ELF-1 (cell line): ENCODE measurements at regions not wholly inside any gene's neighbourhood (a gene's known extent, or its start where the extent isn't known, plus 50 kb on each side); places are given as distances from the start of the nearest gene placed in this dataset.

ENCODE experiments used
- DNase-seq: peaks from one replicate; pipeline ENCODE4 v3.0.0-alpha.2; 2016; ENCODE audit warnings: low read depth, low spot score

DNA sequence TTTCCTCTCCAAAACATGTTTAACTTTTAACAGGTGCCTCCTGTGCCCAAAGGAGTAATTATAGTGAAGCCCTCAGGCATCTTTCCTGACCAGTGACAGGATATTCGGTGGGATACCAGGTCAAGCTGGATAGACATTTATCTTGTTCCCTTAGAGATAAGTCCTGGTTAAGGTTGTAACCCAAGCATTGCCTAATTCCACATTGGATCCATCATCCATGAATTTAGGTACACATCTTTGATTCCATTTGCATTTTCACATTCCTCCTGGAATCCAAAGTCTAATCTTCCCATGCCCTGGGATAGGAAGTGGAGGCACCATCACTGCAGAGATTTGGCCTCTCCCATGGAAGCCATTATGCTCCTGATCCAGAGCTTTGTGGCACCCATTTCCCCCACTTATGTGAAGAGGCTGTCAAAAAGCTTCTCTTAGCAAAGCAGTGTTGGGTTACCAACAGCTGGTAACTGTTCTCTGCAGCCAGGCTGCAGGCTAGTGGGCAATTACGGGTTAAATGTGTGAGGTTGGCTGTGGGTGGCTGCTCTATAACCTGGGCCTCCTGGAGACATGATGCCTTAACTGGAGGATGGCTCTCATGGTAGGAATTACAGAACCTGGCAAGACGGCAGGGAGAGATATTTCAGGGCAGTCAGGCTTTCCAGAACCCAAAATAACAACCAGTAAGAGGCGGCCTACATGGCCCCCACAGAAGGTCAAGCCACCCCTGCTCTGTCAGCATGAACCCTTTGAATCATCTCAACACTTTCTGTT lies 96.9 kb upstream of the VGLL2 start:
- no peak for DNase-seq

DNA sequence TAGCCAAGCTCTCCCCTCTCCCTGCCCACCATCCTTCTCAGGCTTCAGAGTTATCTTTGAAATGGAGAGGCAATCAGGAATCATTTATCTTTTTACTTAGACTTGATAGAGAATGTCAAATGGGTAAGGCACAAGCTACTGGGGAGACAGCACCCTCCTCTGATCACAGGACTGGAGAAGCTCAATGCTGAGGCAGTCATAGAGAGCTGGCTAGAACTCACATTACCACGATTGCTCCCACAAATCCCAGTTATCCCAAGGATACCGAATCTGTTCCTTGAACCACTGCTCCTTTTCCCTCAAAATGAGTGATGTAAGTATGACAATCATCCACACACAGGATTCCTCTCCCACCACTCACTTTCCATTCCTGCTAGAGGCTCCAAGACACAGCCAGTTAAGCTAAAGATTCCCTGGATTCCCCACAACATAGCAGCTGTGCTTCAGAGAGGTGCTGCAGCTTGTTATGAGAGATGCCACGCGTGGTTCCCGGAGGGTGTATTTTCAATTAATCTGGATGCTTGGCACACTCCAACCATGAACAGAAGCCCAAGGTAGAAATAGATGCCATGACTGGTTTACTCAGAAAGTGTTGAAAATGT lies 96.2 kb upstream of the VGLL2 start:
- DNase-seq = no peak

DNA sequence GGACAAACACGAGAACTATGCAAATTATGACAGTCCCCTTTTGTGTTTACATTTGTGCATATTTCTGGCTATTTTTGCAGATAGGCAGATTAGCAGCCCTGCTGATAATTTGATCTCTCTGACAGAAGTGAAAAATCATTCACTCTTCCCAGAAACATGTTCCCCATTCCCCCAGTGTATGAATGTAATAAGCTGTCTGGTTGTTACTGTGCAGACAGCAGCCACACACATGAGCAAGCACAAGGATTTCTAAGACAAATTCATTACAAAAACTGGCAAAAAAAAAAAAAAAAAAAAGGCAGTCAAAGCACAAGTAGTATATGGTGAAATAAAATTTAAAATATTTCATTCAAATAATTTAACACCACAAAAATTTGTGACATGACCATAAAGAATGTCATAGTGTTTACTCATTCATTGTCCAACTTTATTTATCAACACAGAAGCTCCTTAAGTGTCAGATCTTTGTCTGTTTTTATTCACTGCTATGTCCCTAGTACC lies 95.5 kb upstream of the VGLL2 start:
- no peak for DNase-seq

DNA sequence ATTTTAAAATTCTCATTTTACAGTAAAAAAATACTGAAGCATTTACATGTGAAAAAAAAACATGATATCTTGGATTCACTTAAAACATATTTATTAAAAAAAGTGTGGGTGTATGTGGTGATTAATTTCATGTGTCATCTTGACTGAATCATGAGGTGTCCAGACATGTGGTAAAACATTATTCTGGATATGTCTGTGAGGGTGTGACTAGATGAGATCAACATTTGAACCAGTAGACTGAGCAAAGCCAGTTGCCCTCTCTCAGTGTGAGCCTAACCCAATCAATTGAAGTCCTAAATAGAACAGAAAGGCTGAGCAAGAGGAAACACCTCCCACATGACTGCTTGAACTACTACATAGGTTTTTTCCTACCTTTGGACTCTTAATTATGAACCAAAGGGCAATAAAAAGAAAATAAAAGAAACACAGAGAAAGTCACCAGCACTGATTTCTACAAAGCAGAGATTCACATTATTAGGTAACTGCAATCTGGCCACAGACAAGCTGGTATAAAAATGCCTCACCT lies 90.5 kb upstream of the VGLL2 start:
- no peak for DNase-seq

DNA sequence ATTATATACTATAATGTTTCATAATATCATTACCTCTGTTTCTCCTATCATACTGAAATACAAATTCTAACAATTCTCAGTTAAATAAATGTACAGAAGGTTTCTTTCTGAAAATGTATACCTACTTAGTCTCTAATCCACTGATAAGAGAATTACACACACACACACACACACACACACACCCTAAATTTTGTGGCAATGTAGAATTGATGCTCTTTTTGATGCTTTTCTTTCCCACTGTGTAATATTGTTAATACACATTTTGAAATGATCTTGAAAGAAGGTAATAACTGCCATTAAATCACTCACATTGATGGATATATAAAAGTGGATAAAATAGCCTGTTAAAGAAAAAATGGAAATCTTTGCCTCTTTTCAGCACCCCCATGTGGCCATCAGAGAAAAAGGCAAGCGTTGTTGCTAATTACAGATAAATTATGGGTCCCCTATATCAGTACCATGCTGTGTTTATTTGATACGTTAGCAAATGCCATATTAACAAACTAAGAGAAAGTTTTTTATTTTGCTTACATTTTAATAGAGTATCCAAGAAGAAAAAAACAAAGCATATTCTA lies 76.6 kb upstream of the VGLL2 start:
- DNase-seq = no peak

DNA sequence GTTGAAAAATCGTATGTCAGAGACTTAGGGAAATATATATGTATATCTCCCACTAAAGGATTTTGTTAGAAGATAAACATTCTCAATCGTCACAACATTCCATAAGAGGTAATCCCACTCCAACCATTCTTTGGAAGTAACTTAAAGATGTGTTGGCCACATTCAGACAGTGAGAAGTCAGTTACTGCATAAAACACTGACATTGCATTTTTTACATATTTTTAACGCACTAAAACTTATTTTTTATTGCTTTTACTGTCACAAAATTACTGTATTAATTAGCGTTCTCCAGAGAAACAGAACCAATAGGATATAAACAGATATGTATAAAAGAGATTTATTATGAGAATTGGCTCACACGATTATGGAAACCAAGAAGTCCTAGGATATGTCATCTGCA lies 74.3 kb upstream of the VGLL2 start:
- DNase-seq = no peak

DNA sequence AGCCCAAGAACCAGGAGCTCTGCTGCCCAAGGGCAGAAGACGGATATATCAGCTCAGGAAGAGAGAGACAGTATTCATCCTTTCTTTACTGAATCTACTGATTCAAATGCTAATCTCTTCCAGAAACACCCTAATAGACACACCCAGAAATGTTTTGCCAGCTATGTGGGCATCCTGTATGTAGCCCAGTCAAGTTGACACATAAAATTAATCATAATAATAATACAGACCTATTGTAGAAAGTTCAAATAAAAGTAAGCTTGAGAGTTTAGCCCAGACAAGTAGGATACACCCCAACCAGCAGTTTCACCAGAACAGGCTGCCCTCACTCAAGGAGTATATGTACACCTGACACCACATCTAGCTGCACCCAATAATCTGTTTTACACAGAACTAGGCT lies 73.9 kb upstream of the VGLL2 start:
- no peak for DNase-seq

DNA sequence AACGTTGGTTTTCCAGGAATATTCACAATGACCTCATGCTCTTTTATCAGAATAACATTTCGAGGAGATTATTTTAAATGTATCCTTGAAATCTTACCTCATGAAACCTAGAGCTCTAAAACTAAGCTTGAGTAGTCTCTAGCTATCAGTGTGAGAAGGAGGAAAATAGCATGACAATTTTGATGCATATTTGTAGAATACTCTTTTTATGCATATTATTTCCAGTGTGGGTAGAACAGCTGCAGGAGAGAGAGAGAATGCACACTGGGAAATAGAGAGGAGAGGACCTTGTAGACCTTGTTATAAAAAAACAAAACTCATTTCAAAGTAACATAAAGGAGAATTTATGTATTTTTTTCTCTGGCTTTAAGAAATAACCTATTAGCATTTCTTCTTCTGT lies 71.1 kb upstream of the VGLL2 start:
- no peak for DNase-seq

DNA sequence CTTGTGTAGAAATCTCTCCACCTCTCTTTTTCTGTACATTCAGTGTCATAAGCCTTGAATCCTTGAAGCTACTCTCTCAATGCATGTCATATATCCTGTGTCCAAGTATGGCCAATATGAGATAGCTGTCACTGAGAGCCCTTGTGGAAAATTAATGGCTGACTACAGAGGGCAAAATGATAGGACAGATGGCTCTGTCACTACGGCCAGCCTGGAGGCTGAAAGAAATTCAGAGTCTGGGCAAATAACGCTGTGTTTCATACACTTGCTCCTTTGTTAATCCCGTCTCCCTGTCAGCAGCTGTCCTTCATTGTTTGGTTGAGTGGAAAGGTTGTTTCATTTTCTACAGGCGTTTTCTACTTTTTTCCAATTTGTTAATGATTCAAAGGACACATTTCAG lies 70.4 kb upstream of the VGLL2 start:
- no peak for DNase-seq

DNA sequence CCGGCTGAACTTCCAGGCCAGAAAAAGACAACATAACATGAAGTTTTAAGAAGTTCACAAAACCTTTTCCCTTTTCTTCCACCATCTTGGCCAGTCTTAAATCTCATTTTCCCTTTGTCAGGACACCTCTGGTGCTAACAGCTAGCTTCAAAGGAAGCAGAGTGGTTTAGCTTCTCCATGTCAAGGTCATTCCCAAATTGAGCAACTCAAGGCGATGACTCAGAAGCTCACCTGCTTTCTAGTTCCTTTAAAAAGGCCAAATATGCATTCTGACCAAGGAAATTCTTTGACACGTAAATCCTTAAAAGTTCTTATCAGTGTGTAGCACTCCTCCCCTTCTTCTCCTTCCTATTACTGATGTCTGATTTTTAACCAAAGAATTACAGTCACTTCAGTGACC lies 69.6 kb upstream of the VGLL2 start:
- DNase-seq = no peak

DNA sequence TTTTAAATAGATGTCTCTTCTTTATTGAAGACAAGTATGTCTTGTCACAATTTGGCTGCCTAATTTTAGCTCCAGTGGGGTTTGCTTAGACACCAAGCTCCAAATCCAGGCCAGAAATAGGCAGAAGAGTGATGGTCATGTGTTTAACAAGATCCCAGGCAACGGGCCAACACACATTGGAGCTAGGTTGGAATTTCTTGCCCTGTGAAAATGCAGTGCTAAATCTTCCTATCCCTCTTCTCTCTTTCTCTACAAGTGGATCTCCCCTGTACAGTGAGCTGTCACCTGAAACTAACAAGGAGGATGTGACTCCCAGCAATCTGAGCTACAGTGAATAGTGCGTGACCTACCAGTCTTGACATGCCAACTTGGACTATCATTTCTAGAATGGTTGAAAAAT lies 65.3 kb upstream of the VGLL2 start:
- no peak for DNase-seq

DNA sequence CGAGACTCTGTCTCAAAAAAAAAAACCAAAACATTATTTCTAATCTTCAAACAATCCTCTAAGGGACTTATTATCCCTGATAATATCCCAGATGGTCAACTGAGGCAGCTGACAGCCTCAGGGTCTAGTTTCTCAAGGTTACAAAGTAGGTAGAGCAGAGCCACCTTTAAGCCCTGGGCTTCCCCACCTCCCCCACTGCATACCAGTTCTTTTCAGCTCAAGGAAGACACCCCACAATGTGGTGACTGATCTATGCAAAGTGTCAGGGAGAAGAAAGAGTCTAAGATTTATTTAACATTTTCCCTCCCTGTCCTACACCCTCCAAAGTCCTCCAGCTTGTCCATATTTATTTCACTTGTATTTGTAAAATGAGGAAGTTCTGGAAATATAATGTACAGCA lies 60.5 kb upstream of the VGLL2 start:
- no peak for DNase-seq

DNA sequence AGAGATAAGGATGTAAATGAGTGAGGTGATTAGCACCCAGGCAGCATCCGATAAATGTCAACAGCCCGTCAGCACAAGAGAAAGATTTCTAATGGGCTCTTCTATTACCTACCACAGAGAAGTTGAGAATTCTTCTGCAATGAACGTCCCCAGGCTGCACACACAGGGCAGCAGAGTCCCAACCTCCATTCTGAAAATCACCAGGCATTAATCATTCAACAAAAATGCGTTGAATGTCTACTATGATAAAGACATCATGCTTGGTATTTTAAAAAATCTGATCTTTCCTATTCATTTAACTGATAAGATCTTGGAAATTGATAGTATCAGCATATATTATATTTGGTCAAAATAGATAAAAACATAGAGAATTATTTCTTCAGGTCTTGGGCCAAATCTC lies 59.5 kb upstream of the VGLL2 start:
- no peak for DNase-seq

DNA sequence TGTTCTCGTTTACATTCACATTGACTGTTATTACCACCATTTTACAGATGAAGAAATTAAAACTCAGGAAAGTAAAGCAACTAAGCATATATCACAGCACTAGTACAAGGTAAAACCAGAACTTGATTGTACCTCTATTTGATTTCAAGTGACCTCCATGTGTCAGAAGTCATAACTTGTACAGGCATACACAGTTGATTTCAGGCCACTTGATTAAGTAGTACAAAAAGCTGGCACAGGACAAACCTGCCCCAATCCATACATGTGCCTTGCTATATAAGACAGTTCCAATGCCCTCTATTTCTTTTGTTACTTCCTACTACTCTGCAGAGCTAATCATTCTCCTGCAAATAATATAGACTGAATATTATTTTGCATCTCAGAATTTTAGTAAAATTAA lies 58.8 kb upstream of the VGLL2 start:
- DNase-seq = no peak

DNA sequence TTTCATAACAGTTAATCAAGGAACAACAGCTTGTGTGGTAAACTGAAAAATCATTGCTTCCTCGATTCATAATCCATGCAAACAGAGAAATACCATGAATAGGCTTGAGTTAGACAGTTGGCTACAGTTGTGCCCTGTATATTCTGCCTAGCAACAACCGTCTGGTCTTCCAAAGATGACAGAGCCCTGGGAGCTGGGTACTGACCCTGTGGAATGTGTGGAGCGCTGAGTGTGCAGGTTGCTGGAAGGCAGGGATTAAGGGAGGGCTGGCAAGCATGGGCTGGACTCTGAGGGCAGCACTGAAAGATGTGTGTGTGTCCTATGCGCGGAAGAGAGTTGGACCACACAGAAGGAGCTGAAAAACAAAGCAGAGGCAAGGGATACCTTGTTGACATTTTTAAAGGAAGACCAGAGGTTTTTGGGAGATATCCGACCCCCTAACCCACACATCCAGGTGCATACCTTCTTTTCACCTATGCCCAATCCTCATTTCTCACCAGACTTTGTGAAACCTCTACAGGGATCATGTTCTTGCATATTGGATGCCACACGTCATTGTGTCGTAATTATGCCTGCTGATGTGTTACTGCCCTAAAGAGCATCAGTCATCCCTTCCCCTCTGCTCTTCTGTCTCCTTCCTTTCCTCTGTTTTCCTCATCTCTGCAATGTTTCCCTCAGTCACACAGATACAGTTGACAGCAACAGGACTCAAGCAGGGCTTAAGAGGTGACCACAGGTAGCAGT lies 58.2 kb upstream of the VGLL2 start:
- DNase-seq = peak; percentile 50

DNA sequence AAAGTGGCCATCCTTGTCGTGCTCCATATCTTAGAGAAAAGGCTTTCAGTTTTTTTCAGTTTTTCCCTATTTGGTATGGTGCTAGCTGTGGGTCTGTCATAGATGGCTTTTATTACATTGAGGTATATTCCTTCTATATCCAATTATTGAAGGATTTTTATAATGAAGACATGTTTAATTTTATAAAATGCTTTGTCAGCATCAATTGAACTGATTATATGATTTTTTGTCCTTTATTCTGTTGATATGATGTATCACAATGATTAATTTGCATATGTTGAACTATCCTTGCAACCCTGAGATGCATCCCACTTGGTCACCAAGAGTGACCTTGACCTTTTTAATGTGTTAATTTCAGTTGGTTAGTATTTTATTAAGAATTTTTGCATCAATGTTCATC lies 55.1 kb upstream of the VGLL2 start:
- DNase-seq = no peak

DNA sequence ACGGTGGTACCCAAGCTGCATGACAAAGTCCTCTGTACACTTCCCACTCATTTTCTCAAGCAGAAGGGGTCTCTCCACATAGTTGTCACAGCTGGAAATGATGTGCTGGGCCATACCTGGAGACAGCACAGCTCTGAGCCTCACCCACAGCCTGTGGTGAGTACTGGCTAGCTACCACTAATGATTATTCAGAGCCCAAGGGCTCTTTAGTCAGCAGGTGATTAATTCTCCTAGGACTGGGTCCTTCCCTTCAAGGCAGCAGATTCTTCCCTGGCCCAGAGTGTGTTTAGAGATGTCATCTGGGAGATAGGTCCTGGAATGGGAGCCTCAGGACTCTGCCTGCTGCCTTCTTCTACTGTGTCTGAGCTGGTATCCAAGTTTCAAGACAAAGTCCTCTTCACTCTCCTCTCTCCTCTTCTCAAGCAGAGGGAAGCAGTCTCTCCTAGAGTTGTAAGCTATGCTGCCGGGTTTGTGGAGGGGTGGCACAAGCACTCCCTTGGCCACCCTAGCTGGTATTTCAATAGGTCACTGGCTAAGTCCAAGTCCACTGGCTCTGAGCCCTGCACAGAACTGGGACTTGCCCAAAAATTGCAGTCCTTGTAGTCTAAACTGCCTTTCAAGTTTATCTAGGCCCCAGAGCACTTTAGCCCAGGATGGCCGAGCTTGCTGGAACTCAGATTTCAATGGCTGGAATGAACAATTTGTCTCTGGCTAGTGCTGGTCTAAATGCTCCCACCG lies 49.8 kb upstream of the VGLL2 start:
- DNase-seq = no peak
